ENCODE measurements at regions not wholly inside any gene's neighbourhood (a gene's known extent, or its start where the extent isn't known, plus 50 kb on each side); places are given as distances from the start of the nearest gene placed in this dataset.

DNA sequence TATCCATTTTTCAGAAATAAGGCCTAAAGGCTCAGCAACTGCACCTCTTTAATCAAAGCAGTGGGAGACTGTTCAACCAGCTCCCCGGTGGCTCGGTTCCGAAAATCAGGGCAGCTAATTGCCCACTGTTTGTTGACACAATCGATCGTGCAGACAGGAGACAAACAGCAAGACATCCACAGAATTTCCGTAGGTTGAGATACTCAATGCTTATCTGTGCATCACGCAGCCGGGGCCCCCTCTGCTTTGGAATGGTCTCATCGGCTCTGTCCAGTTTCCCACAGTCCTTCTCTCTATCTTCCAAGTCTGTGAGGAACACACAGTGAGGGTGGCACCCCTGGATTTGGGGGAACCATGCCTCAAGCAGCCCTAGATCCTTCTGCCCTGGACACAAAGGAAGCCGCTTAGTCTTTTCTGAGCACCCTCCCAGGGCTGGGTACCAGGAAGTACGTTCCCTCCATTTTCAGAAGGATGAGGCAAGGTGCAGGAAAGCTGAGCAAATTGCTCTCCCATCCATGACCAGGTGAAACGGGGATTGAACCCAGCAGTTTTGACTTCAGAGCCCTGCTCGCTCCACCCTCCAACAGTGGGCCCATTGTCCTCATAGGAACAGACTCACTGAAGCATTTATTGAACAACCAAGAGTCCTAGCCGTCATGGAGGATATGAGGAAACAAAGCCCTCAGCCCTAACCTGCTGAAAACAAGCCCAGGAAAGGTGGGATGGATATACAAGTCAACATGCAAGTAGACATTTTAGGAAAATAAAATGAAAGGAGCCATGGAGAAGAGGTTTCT, 70.7 kb downstream of the C16orf95 start:
- no peak for DNase-seq

DNA sequence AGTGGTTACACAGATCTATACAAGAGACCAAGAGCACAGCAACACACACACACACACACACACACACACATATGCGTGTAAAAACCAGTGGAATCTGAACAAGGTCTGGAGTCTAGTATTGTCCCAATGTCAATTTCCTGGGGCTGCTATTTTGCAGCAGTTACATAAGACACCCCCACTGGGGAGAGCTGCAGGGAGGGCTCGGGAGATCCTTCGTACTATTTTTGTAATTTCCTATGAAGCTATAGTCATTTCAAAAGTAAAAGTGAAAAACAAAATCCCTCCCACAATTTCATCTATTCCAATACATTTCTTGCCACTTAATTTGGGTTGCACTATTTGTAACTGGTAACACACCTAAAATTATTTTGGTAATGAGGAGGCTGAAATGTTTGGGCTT, 68.5 kb downstream of the C16orf95 start:
- DNase-seq = no peak

DNA sequence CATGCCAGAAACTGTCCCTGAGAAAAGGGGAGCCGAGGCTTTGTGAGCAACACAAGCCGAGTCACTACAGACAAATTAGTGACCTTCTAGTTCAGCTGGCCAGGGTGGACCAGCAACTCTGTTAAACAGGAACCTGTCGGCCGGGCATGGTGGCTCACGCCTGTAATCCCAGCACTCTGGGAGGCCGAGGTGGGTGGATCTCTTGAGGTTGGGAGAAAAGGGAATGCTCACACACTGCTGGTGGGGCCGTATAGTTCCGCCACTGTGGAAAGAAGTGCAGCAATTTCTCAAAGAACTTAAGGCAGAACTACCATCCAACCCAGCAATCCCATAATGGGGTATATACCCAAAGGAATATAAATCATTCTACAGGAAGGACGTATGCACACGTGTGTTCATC, 67.8 kb downstream of the C16orf95 start:
- no peak for DNase-seq

DNA sequence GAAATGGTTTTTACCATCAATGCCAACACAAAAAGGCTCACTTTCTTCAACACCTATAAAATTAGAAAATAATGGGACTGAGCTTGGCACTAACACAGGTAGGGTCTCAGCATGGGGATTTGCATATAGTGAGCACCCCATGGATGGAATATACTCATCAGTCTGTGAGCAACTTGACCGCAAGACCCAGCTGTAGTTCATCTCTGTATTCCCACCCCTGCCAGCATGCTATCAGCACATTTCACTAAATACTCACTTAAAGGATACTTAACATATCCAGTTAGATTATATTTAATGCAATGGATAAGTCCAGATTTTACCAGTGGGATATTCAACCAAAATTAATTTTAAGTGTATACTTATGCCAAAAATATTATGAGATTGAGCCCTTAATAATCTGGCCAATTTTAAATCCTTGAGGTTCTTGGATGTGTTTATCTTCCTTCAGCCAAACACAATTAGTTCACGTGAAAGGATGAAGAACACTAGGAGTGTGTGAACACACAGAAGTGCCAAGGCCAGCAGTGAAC, 66.7 kb downstream of the C16orf95 start:
- no peak for DNase-seq

DNA sequence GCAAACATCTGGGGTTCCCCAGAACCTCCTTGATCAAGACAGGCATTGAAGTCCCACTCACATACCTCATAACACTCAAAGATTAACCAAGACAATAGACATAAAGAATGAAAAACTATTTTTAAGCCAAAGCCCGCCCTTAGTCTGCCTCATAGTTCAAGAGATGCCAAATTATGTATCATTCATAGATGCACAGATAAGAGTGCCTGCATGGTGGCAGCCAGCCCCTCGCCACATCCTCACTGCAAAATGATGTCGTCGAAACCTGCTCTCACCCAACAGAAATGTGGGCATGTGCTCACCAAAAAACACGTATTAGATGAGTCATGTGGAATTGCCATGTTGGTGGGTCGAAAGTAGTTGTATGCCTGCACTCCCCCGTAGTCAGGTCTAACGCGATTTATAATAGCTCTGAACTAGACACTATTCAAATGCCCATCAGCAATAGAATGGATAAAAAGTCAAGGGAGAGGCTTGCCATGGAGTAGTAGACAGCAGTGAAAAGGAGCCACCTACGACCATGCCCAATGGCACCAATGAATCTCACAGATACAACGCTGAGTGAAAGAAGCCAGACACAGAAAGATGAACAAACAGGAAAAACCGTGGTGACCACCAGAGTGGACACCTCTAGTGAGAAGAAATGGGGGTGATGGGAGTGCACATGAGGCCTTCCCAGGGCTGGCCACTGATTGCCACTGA, 64.8 kb downstream of the C16orf95 start:
- no peak for DNase-seq

Data from activated CD8-positive, alpha-beta memory T cell treated with anti-CD3 and anti-CD28 coated beads, Interleukin-2, amount 50 U/mL, for 4 hours (primary cell).